Tibial artery (tissue), 4 donors: ENCODE measurements at regions not wholly inside any gene's neighbourhood (a gene's known extent, or its start where the extent isn't known, plus 50 kb on each side); places are given as distances from the start of the nearest gene placed in this dataset.
"Not testable (repeated sequence)": the region's sequence is repeated elsewhere in the genome, so short reads cannot be mapped to it uniquely, and the experiment has no call there.

Source experiments
- DNase-seq, 2 donors: peaks; one replicate each; pipeline ENCODE4 v3.0.0-alpha.2; 2019
- H3K27ac ChIP-seq, 2 donors: fragments of 200-600 bp; sonication (generic) in 1 of 2; 1 replicate in 1 of 2; 2 replicates in 1 of 2; pipeline ENCODE4 v1.5.1; 2018 to 2019; ENCODE audit warnings: mild to moderate bottlenecking in 1 of 2
- H3K27me3 ChIP-seq, 2 donors: fragments of 200-600 bp; sonication (generic) in 1 of 2; one replicate each; pipeline versions ENCODE4 v1.5.1 to v1.6.0; 2016 to 2019
- H3K36me3 ChIP-seq, 3 donors: fragments of 200-600 bp; sonication (generic) in 2 of 3; one replicate each; pipeline ENCODE4 v1.5.1; 2016 to 2019; ENCODE audit warnings: mild to moderate bottlenecking in 2 of 3
- H3K4me1 ChIP-seq, 4 donors: fragments of 200-600 bp; sonication (generic) in 2 of 4; 1 replicate in 3 of 4; 2 replicates in 1 of 4; pipeline ENCODE4 v1.5.1; 2016 to 2019
- H3K4me3 ChIP-seq, 2 donors: fragments of 200-600 bp; sonication (generic) in 1 of 2; 1 replicate in 1 of 2; 2 replicates in 1 of 2; pipeline ENCODE4 v1.5.1; 2018 to 2019; ENCODE audit warnings: mild to moderate bottlenecking in 2 of 2
- H3K9me3 ChIP-seq, 3 donors: fragments of 200-600 bp; sonication (generic) in 1 of 3; one replicate each; pipeline ENCODE4 v1.5.1; 2016 to 2019
- intact Hi-C: fragments of 100-400 bp; cut with DNase I; formaldehyde crosslinking; loops from one replicate; pipeline ENCODE4 v1.15.0; 2023; ENCODE audit warnings: low total_unique reads
- TF ChIP-seq, protein P1 (sequence below), 2 experiments: fragments of 200-600 bp in 1 of 2; fragments of 450-650 bp in 1 of 2; IDR thresholded peaks; one replicate each; pipeline ENCODE4 v1.5.1; 2017 to 2019; ENCODE audit warnings: antibody characterized with exemption in 2 of 2, mild to moderate bottlenecking in 1 of 2, moderate library complexity in 1 of 2

DNA sequence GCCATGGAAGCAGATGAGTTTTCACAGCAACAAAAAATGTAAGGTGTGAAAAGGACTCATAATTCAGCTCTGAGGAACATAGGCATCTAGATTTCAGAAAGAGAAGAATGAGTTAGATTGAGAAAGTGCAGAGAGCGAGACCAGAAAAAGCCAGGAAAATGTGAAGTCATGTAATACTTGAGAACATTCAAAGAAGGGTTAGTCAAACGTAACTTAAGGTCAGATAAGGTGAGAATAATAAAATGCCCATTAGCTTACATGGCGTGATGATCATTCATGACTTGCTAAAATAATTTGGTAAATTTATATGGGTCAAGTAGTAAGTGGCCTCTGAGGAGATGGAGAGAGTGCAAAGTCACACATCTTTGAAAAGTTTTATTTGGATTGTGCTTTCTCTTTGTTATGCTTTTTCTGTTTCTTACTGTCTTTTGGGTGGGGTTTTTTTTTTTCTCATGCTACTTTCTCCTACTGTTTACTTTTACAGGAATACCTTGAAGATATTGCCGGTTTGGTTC, 271.8 kb upstream of the NRG3 start:
- TF ChIP-seq, protein P1, sequence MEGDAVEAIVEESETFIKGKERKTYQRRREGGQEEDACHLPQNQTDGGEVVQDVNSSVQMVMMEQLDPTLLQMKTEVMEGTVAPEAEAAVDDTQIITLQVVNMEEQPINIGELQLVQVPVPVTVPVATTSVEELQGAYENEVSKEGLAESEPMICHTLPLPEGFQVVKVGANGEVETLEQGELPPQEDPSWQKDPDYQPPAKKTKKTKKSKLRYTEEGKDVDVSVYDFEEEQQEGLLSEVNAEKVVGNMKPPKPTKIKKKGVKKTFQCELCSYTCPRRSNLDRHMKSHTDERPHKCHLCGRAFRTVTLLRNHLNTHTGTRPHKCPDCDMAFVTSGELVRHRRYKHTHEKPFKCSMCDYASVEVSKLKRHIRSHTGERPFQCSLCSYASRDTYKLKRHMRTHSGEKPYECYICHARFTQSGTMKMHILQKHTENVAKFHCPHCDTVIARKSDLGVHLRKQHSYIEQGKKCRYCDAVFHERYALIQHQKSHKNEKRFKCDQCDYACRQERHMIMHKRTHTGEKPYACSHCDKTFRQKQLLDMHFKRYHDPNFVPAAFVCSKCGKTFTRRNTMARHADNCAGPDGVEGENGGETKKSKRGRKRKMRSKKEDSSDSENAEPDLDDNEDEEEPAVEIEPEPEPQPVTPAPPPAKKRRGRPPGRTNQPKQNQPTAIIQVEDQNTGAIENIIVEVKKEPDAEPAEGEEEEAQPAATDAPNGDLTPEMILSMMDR (IDR thresholded peaks at IDR 0.05), result no peak
- intact Hi-C loops, result no loop called here
- no peak overlapping the region for H3K4me3 ChIP-seq
- H3K36me3 ChIP-seq, result no peaks in the 10 kb centered on the region
- H3K27ac ChIP-seq, result no peak overlapping the region
- no peaks in the 10 kb centered on the region for H3K9me3 ChIP-seq
- DNase-seq, result no peak
- no peaks in the 10 kb centered on the region for H3K27me3 ChIP-seq
- no peaks in the 10 kb centered on the region for H3K4me1 ChIP-seq

DNA sequence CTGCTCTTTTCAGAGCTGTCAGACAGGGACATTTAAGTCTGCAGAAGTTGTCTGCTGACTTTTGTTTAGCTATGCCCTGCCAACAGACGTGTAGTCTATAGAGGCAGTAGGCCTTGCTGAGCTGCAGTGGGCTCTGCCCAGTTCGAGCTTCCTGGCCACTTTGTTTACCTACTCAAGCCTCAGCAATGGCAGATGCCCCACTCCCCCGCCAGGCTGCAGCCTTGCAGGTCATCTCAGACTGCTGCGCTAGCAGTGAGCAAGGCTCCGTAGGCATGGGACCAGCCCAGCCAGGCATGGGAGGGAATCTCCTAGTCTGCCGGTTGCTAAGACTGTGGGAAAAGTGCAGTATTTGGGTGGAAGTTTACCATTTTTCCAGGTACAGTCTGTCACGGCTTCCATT, 230.5 kb upstream of the NRG3 start:
- H3K27me3 ChIP-seq, intact Hi-C loops, H3K27ac ChIP-seq, DNase-seq, H3K36me3 ChIP-seq, H3K4me1 ChIP-seq, H3K4me3 ChIP-seq, H3K9me3 ChIP-seq: not testable (repeated sequence)

DNA sequence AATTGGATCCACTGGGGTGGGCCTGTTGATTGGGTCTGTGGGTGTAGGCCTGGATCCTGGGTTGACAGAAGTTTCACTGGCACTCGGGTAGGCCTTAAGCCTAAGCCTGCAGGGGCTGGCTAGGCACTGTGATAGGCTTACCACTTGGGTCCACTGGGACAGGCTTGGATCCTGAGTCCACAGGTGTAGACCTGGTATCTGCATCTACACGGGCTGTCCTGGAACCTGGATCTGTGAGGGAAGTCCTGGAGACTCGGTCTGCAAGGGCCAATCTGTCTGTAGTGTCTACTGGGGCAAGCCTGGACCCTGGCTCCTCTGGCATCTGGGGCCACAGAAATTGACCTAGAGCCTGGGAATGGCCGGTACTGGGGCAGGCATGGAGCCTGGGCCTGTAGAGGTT, 219.0 kb upstream of the NRG3 start:
- no peak overlapping the region for H3K4me3 ChIP-seq
- H3K36me3 ChIP-seq, result no peaks in the 10 kb centered on the region
- DNase-seq, result no peak
- H3K4me1 ChIP-seq, result no peaks in the 10 kb centered on the region
- intact Hi-C loops, result no loop called here
- H3K27me3 ChIP-seq, result no peaks in the 10 kb centered on the region
- no peaks in the 10 kb centered on the region for H3K9me3 ChIP-seq
- TF ChIP-seq, protein P1 (IDR thresholded peaks at IDR 0.05), result no peak
- no peak overlapping the region for H3K27ac ChIP-seq

DNA sequence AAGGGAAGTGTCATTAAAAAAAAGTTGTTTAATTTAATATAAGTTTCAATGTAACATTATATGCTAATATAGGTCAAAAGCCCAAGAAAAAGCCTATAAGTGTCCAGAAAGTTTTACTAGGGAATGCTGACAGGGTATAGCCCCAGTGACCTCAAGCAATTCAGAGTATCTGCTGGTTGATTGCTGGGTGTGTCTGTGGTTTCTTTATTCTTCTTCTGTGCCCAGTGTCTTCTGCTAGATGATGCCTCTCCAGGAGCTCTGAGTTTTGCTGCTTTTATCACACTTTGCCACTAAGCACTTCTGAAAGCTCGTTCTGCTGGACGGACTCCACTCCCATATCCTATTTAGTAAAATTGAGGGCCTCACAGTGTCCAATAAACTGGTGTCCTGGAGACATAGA, 212.2 kb upstream of the NRG3 start:
- TF ChIP-seq, protein P1 (IDR thresholded peaks at IDR 0.05), result no peak
- Histone ChIP-seq H3K4me1 (no peaks in the 10 kb centered on the region), H3K27me3 (no peaks in the 10 kb centered on the region), H3K4me3 (no peak overlapping the region), H3K9me3 (no peaks in the 10 kb centered on the region), H3K36me3 (no peaks in the 10 kb centered on the region), H3K27ac (no peak overlapping the region)
- no peak for DNase-seq
- intact Hi-C loops, result no loop called here

DNA sequence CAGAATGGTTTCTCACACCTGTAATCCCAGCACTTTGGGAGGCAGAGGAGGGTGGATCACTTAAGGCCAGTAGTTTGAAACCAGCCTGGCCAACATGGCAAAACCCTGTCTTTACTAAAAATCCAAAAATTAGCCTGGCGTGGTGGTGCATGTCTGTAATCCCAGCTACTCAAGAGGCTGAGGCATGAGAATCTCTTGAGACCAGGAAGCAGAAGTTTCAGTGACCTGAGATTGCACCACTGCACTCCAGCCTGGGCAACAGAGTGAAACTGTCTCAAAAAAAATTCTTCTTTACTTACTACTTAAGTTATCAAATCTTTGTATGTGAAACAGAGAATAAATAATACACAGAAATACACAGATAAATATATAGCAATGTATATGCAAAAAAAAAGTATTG, 210.2 kb upstream of the NRG3 start:
- H3K4me3 ChIP-seq, H3K27me3 ChIP-seq, H3K36me3 ChIP-seq, DNase-seq, H3K27ac ChIP-seq, H3K9me3 ChIP-seq, H3K4me1 ChIP-seq, intact Hi-C loops: not testable (repeated sequence)

DNA sequence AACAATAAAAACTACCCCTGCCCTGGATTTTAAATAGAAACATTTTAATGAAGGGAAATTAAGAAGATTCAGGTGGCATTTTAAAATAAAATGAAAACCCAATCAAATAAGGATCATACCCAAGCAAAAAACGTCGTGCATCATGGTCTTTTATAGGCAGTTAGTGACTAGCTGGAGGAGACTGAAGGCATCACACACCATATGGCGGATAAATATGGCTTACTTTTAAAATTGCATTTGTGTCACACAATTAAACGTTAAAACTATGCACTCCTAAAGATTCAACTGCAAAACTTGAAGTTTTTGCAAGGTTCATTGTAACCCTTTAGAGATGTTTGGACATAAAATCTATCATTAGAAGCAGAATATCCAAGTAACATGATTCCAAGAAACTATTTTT, 200.1 kb upstream of the NRG3 start:
- Histone ChIP-seq H3K4me1 (no peaks in the 10 kb centered on the region), H3K27ac (no peak overlapping the region), H3K36me3 (no peaks in the 10 kb centered on the region), H3K27me3 (no peaks in the 10 kb centered on the region), H3K9me3 (no peaks in the 10 kb centered on the region), H3K4me3 (no peak overlapping the region)
- DNase-seq, result no peak
- TF ChIP-seq, protein P1 (IDR thresholded peaks at IDR 0.05), result no peak
- intact Hi-C loops, result no loop called here

DNA sequence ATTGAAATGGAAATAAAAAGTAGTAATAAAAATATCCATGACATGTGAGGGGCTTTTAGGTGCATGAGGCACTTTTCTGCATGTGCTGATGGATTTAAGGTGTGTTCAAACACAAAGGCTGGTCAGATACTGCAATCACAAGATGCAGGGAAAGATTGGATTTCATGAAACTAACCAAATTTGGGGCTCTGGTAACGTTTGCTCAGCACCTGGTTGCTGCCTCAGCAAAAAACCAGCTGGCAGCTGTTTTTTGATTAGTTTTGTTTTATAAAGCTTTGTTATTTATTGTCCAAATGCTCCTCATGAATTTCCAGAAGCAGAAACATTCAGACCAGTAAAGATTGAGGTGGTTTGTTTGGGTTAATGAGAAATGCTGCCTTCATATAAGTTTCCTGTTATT, 195.7 kb upstream of the NRG3 start:
- intact Hi-C loops, result no loop called here
- no peak for DNase-seq
- no peaks in the 10 kb centered on the region for H3K9me3 ChIP-seq
- no peaks in the 10 kb centered on the region for H3K36me3 ChIP-seq
- no peaks in the 10 kb centered on the region for H3K4me1 ChIP-seq
- TF ChIP-seq, protein P1 (IDR thresholded peaks at IDR 0.05), result no peak
- no peak overlapping the region for H3K4me3 ChIP-seq
- no peaks in the 10 kb centered on the region for H3K27me3 ChIP-seq
- H3K27ac ChIP-seq, result no peak overlapping the region
